Prostate gland (tissue), 2 donors: ENCODE measurements at regions not wholly inside any gene's neighbourhood (a gene's known extent, or its start where the extent isn't known, plus 50 kb on each side); places are given as distances from the start of the nearest gene placed in this dataset.

ENCODE experiments used
- CTCF ChIP-seq, 4 experiments: fragments of 200-600 bp in 2 of 4; fragments of 450-650 bp in 2 of 4; sonication (generic) in 2 of 4; IDR thresholded peaks; 1 replicate in 3 of 4; 2 replicates in 1 of 4; pipeline ENCODE4 v1.5.1; 2016 to 2019; ENCODE audit warnings: antibody characterized with exemption in 4 of 4, mild to moderate bottlenecking in 2 of 4, moderate library complexity in 2 of 4
- POLR2A ChIP-seq: fragments of 450-650 bp; IDR thresholded peaks from one replicate; pipeline ENCODE4 v1.6.1; 2016; ENCODE audit warnings: antibody characterized with exemption, mild to moderate bottlenecking
- POLR2AphosphoS5 ChIP-seq: sonication (generic); formaldehyde crosslinking; IDR thresholded peaks from one replicate; pipeline ENCODE4 v1.6.1; 2017; ENCODE audit warnings: antibody characterized with exemption

- TF ChIP-seq POLR2A (no peak), CTCF (IDR thresholded peaks at IDR 0.05) (no peak), POLR2AphosphoS5 (no peak)
These were observed 389.6 kb upstream of the CELF4 start for GRCh38 chr18:37955201-37955600.
